ENCODE measurements at regions not wholly inside any gene's neighbourhood (a gene's known extent, or its start where the extent isn't known, plus 50 kb on each side); places are given as distances from the start of the nearest gene placed in this dataset.
"Not testable (repeated sequence)": the region's sequence is repeated elsewhere in the genome, so short reads cannot be mapped to it uniquely, and the experiment has no call there.

DNA sequence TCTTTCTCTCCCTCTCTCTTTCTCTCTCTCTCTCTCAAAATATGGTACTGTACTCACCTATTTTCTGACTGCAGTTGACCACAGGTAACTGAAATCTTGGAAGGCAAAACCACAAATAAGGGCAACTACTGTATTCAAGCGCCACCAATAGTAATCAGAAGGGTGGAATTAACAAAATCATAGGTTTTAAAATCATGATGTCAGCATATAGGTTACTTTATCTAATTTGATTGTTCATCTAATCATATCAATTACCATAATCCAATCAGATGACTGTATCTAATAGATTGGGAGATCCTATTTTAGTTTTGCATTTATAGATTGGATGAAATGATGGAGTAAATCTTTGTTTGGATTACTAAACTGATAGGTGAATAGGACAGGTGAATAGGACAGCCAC lies 155.8 kb upstream of the KITLG start:
- DNase-seq: no peak

DNA sequence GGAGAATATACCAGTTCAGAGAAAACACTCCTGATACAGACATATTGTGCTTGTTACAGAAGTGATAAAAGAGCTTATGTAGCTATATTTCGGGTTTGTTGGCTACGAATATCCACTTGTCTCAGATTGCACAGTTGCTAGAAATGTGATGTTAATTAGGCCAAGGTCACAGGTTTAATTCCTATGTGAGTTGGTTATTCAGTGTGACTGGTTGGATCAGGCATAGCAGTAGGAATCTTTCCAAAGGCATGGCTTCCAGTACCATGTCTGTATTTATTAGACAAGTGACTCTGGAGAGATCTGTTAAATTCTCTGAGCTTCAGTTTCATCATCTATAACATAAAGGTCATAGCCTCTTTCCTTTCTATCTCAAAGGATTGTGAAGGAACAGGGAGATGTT lies 152.7 kb upstream of the KITLG start:
- no peak for DNase-seq

DNA sequence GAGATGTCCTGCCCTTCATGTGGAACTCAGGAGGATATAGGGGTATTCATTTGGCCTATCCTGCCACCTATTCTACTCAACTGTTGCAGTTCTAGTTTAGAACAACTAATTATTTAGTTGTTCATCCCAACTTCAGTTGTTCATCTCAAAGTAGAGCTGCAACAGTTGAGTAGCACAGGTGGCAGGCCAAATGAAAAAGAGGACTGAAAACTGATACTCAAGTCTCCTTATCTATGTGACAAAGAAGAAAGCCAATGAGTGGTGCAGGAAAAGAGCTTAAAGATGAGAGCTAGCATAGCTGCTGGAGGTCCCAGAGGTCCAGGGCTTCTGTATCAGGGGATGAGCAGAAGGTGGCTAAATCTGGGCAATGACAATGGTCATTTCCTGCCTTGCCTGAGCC lies 148.9 kb upstream of the KITLG start:
- no peak for DNase-seq

DNA sequence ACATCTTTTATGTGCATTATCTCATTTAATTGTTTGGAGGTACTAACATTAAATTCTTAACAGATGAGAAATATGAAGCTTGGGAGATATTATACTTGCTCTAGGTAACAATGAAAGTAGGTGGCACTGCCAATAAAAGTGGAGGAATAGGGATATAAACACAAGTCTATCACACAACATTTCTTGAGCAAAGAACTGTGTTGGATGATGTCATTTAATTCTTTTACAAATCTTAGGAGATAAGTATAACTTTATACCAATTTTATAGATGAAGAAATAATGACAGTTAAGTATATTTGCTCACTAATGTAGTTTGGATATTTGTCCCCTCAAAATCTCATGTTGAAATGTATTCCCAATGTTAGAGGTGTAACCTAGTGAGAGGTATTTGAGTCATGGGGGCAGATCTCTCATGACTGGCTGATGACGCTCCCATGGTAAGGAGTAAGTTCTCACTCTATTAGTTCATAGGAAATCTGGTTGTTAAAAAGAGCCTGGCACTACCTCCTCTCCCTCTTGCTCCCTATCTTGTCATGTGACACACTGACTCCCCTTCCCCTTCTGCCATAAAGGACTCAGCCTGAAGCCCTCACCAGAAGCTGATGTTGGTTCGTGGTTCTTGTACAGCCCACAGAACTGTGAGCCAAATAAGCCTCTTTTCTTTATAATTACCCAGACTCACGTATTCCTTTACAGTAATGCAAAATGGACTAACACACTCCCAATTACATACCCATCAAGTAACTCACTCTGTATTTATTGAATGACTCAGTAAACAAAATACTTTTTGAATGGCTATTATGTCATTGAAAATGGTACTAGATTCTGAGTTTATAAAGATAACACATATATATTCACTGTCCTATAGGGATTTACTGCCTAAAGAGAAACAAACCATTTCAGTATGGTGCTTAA lies 146.8 kb upstream of the KITLG start:
- DNase-seq: no peak

DNA sequence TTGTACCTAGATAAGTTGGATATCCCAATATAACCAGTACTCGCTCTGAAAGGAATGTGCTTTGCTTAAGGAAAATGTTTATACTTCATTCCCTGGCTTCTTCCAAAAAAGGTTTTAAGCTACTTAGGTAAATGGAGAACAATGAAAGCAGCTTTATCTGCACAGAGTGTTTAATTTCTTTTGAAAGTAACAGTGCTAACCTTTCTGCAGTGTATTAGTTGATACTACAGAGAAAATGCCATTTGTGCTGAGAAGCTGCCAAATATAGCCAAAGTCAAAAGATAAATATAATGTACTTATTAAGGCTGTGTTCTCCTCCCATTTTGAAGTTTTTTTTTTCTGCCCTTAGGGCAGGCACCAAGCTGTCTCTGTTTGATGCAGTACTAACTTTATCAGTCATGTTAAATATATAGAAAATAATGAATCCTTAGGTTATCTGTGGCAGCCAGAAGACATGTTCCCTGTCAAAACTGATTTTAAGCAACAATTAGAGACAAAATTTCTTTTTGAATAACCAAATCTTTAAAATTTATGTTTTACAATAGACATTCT lies 145.4 kb upstream of the KITLG start:
- no peak for DNase-seq

DNA sequence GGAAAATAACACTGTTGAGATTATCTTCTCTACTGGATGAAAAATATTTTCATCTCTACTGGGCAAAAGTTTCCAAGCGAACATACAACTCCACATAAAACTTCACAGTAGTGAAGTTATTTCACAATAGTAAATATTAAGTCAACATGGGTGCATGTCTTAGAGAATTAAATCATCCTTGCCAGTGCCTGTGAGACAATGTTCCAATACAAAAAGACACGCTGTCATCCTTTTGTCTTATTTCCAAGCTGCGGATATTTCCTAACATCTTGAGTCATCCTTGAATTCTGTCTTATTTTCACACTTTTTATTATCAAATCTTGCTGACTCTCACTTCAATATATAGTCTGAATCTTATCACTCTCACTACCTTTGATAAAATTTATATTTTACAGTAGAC lies 142.9 kb upstream of the KITLG start:
- DNase-seq: no peak

DNA sequence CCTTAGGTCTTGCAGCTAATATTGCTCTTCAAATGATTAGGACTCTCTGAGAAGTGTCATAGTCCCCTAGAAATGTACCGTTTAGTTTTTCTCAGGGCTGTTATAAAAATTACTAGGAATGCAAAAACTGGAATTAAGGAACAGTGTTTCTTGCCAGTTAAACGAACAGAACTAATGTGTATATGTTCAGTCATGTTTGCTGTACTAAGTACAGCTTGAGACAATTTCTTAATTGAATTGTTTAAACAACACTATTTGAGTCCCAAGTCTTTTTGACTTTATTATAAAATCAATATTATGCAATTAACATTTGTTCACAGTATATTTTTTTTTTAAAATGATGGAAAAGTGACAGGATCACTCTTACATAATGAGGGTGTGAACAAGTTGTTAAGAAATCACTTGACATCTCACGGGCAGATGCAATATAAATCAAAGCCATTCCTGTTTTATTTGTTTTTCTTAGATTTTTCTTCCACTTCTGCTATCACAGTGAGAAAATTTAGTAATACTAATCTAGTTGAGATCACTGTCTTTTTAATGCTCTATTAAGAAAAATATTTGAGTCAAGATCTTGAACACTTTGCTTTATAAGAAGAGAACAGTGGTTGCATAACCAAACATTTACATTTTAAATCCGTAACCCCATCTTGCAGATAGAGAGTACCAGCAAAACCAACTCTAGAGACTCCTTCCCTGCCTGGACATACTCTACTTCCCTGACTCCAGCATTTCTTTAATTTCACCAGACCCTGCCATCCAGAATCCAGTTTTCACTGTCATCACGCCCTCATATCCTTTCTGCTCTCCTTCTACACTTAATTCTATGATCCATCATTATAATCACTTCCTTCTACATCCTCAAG lies 140.7 kb upstream of the KITLG start:
- DNase-seq: no peak

DNA sequence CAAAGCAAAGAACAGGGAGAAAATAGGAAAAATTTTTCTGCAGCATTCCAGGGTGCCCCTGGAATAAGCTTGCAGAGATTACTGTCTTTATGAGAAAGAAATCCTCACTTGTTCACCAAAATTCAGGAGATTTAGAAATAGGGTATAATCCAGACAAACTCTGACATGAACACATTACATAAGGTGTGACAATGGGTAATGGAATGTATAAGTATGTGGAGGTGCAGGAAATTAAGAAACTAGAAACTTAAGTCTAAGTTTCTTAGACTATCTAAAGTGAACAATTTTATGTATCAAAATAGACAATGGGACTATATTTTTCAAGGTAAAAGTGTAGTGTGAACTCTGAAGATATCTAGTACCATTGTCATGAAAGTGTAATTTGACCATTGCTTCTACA lies 140.0 kb upstream of the KITLG start:
- no peak for DNase-seq

DNA sequence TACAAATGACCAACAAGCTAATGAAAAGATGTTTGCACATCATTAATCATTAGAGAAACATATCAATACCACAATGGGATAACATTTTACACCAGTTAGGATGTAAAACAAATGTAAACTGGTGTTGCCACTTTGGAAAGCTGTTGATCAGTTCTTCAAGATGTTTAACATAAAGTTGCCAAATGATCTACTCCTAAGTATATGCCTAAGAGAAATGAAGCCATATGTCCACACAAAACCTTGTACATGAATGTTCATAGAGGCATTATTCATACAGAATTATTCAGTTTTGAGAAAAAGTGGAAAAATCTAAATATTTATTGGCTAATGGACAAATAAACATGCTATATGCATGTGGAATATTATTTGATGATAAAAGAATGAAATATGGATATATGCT lies 136.9 kb upstream of the KITLG start:
- no peak for DNase-seq

DNA sequence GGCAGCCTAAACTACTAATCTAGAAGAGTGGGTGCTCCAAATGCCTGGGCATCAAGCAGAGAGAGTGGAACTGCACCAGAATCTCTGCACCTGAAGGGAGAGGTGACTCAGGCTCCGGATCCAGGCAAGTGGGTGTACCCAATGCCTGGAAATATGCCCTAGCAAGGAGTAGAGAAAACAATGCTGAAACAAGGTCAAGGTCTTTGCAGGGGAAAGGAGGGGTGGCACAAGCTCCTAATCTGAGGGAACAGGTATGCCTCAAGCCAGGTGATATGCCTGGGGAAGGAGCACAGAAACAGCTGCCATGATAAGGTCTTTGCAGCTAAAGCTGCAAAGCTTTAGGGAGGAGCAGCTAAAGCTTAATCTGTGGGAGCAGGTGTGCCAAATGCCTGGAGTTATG lies 136.0 kb upstream of the KITLG start:
- no peak for DNase-seq

DNA sequence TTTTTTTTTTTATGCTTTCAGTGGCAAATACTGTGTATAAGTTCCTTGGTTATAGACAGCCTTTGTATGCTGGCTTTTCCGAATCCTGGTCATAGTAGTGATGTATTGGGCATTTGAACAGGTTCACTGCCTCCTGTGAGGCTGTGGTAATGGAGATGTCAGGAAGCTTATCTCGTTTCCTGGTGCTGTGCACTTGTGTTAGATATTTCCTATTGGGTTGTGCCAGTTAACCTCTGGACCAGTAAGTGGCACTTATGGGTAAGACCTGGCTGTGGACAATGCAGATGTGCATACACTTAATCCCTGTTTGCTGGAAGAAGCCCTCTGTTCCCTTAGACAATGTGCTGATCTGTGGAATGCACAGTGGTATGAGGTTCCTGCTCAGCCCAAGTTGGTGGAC lies 135.4 kb upstream of the KITLG start:
- no peak for DNase-seq

DNA sequence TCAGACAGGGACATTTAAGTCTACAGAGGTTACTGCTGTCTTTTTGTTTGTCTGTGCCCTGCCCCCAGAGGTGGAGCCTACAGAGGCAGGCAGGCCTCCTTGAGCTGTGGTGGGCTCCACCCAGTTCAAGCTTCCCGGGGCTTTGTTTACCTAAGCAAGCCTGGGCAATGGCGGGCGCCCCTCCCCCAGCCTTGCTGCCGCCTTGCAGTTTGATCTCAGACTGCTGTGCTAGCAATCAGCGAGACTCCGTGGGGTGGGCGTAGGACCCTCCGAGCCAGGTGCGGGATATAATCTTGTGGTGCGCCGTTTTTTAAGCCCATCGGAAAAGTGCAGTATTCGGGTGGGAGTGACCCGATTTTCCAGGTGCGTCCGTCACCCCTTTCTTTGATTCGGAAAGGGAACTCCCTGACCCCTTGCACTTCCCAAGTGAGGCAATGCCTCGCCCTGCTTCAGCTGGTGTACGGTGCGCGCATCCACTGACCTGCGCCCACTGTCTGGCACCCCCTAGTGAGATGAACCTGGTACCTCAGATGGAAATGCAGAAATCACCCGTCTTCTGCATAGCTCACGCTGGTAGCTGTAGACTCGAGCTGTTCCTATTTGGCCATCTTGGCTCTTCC lies 134.1 kb upstream of the KITLG start:
- not testable (repeated sequence) for DNase-seq

DNA sequence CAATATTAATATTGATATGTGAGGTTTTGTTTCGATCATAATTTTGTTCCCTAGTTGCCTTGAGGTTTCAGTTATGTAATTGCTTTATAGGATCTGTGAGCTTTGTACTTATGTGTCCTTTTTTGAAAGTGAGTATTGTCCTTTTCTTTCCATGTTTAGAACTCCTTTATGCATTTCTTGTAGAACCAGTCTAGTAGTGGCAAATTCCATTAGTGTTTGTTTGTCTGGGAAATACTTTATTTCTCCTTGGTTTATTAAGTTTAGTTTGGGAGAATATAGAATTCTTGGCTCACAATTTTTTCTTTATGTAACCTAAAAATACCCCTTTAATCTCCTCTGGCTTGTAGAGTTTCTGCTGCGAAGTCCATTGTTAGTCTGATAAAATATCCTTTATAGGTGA lies 127.5 kb upstream of the KITLG start:
- DNase-seq: no peak

DNA sequence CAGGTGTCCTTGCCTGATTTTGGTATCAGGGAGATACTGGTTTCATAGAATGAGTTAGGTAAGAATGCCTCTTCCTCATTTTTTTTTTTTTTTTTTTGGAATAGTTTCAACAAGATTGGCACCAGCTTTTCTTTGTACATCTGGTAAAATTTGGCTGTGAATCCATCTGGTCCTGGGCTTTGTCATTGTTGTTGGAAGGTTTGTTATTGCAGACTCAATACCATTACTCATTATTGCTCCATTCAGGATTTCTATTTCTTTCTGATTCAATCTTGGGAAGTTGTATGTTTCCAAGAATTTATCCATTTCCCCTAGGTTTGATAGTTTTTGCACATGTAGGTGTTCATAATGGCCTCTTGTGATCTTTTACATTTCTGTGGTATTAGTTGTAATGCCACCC lies 126.0 kb upstream of the KITLG start:
- DNase-seq: no peak

DNA sequence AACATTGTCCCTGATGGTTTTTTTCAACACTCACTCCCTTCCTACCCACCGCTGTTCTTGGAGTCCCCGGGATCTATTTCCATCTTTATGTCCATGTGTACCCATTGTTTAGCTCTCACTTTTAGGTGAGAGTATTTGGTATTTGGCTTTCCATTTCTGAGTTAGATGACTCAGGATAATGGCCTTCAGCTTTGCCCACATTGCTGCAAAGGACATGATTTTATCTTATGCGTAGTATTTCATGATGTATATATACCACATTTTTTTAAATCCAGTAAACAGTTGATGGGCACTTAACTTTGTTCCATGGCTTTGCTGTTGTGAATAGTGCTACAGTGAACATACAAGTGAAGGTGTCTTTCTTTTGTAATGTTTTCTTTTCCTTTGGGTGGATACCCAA lies 123.5 kb upstream of the KITLG start:
- DNase-seq: no peak

DNA sequence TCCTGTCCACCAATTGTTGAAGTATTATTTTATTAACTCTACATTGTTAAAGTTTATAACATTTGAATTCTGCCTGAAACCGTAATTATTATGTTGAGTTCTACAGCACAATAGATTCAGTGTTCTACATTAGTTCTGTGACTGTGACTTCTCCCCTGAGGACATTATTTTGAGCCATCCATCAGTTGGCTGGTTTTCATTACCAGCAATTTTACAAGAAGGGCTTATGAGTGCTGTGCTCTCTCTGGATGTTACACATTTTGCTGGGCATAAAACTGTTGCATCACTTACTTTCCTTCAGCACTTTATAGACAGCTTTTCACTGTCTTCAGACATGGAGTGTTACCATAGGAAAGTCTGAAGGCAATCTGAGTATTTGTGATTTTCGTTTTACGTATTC lies 118.2 kb upstream of the KITLG start:
- DNase-seq: no peak

DNA sequence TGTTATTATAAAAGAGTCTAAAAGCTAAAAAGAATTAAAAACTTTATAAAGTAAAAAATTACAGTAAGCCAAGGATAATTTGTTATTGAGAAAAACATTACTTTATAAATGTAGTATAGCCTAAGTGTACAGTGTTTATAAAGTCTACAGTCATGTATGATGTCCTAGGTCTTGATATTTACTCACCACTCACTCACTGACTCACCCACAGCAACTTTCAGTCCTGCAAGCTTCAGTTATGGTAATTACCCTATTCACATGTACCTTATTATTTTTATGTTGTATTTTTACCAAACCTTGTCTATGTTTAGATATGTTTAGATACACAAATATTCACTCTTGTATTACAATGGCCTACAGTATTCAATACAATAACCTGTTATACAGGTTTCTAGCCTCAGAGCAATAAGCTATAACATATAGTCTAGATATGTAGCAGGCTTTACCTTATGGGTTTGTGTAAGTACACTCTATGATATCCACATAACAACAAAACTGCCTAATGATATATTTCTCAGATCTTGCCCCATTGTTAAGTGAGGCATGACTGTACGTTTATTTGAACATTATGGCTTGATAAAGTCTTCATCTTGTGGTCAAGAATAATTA lies 113.7 kb upstream of the KITLG start:
- DNase-seq: no peak

DNA sequence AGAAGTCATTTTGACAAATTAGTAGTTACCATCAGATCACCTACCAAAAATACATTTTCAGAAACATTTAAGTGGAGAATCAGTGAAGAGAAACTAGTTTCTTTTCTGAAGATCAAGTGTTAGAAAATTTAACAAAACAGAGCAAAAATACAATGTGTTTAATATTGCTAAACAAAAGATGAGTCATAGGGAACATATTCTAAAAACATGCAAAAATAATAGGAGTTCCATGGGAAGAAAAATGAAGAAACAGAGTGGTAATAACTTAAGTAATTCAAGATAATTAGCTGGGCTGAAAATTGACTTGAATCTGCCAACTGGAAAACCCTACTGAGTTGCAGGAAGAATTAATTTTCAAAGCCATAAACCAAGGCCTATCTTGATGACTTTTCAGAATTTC lies 111.5 kb upstream of the KITLG start:
- DNase-seq: no peak

DNA sequence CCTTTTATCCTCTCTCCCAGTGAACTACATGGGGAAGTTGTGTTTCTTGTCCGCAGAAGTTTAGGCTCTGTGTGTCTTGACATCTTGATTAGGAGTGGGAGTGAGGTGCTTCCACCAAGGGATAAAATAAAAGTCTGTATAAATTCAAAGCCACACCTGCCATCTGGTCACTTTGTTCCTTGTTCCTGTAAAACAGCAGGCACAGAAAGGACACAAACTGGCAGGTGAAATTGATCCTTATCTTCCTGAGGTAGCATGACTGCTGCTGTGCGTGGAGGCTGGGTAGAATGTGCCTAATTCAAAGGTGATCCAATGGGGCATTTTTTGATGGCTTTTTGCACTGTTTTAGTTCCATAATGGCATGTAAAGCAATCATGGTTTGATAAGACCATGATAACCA lies 104.3 kb upstream of the KITLG start:
- DNase-seq: no peak

DNA sequence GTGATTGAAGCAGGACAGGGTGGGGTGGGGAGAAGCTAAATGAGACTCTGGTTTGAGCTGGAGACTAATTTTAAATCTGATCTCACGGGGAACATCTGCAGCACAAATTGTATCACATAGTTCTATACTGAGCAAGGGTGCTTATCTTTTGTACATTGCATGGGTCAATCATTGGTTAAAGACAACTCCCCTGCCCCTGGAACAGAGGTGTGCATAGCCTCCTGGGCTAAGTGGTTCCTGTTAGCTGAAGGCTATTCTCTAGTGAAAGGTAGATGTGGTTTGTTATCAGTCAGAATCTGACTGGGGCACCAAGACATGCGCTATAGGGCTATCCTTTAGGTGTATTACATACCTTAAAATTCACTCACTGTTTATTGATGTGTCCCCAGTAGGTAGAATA lies 103.9 kb upstream of the KITLG start:
- DNase-seq: no peak

DNA sequence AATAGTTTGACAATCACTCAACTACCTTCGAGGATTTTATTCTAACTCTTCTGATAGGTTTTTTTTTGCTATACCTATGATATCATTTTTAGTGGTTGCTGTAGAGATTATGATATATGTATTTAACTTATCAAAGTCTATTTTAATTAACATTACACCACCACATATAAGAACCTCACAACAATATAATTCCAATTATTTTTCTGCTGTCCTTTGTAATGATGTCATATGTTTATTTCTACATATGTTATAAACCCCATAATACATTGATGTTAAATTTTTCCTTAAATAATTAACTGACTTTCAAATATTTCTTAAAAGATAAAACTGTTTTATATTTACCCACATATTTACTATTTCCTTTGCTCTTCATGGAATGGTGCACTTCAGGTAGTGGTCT lies 103.4 kb upstream of the KITLG start:
- DNase-seq: no peak

DNA sequence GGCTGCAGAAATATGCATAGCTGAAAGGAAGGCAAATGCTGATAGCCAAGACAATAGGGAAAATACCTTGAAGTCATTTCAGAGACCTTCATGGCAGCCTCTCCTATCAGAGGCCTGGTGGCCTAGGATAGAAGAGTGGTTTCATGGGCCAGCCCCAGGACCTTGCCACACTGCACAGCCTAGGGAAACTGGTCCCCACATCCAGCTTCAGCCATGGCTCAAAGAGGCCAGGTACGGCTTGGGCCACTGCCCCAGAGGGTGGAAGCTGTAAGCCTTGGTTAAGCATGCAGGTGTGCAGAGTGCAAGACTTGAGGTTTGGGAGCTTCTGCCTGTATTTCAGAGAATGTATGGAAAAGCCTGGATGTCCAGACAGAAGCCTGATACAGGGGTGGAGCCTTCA lies 101.0 kb upstream of the KITLG start:
- DNase-seq: no peak

DNA sequence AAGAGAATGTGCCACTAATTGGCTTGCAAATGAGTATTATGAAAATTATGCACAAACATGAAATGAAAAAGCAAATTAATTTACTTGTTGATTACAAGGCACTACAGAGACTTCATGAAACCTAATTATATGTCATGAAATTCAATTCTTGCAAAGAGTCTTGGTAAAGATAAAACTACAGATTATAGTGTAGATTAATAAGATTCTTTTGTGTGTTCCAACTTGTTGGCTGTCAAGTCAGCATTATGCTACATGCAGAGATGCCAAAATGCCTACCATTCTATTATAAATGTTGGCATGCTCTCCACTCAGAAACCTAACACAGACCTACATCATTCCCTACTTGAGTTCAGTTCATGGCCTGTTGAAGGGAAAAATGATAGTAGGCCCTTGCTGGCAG lies 97.2 kb upstream of the KITLG start:
- no peak for DNase-seq
